ENCODE measurements at regions not wholly inside any gene's neighbourhood (a gene's known extent, or its start where the extent isn't known, plus 50 kb on each side); places are given as distances from the start of the nearest gene placed in this dataset.

DNA sequence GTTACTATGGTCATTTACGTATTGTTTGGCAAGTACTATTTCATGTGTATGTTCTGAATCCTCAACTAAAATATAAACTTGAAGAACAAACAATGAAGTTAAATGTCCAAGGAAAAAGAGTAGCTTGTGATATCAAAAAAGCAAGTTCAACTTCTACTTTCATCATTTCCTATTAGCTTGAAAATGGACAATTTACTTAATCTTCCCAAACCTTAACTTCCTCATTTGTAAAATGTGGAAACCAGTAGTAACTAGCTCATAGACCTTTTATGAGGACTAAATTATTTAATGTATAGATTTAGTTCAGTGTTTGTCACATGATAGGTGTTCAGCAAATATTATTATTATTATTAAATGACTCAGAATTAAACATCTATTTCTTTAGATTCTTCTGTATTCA, 276.8 kb upstream of the TET2 start:
- no peak overlapping the region for H3K4me3 ChIP-seq (replicated peaks; ENCODE audit: low read depth, low read length)
- no peak for DNase-seq (ENCODE audit: extremely low read depth, low read depth)
- TF ChIP-seq, protein P1, sequence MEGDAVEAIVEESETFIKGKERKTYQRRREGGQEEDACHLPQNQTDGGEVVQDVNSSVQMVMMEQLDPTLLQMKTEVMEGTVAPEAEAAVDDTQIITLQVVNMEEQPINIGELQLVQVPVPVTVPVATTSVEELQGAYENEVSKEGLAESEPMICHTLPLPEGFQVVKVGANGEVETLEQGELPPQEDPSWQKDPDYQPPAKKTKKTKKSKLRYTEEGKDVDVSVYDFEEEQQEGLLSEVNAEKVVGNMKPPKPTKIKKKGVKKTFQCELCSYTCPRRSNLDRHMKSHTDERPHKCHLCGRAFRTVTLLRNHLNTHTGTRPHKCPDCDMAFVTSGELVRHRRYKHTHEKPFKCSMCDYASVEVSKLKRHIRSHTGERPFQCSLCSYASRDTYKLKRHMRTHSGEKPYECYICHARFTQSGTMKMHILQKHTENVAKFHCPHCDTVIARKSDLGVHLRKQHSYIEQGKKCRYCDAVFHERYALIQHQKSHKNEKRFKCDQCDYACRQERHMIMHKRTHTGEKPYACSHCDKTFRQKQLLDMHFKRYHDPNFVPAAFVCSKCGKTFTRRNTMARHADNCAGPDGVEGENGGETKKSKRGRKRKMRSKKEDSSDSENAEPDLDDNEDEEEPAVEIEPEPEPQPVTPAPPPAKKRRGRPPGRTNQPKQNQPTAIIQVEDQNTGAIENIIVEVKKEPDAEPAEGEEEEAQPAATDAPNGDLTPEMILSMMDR (IDR thresholded peaks at IDR 0.05; ENCODE audit: low read depth, low read length, missing control alignments): no peak

DNA sequence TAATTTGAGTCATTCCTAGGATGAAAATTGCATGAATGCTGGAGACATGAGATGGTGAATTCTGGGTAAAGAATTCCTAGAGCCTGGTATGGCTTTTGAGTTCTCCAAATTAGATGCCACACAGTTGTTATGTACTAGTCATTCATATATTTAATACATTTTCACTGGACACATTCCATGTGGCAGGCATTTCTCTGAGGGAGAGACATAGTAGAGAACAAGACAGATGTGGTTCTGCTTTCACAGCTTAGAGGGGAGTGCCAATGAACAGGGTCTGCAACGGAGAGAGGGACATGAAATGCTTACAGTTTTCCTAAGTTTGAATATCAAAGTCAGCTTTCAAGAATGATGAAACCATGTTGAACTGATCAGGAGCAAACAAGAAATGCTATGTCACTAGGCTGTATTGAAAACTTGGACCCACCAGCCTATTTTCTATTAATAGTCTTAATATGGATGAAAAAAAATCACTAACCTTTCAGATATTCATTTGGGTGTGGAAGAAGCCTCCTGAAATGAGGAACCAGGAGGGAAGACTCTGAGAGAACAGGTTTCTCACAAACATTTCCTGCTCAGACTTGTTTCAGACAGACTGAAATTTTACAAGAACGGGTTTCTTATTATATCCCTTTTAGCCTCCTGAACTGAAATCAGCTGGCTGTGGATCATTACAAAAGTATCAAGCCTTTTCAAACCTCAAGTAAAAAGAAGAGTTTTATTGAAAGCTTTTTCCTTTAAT, 276.0 kb upstream of the TET2 start:
- TF ChIP-seq, protein P1 (IDR thresholded peaks at IDR 0.05; ENCODE audit: low read depth, low read length, missing control alignments): no peak
- no peak overlapping the region for H3K4me3 ChIP-seq (replicated peaks; ENCODE audit: low read depth, low read length)
- no peak for DNase-seq (ENCODE audit: extremely low read depth, low read depth)

DNA sequence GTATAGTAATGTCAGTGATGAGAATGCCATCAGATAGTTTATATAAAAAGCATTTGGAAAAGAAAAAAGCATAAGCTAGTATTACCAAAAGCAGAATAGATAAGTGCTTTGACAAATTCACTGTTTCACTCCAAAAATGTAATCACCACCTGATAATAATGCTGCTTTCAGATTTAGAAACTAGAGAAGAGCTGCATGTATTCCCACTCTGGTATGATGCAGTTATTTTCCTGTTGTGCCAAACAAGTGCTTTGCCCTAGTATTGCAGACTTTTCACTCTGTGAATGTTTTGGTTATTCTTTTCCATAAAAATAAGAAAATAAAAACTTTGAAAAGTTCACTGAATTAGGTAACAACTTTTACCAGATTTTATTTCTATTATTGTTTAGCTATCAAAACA, 267.7 kb upstream of the TET2 start:
- DNase-seq (ENCODE audit: extremely low read depth, low read depth): no peak

GRCh38 chr4:104879367-104879766, 267.3 kb upstream of the TET2 start:
- no peak for DNase-seq (ENCODE audit: extremely low read depth, low read depth)
- TF ChIP-seq, protein P1 (IDR thresholded peaks at IDR 0.05; ENCODE audit: low read depth, low read length, missing control alignments): no peak
- no peak overlapping the region for H3K4me3 ChIP-seq (replicated peaks; ENCODE audit: low read depth, low read length)

More for the DNA sequence above, 267.7 kb upstream of the TET2 start:
- TF ChIP-seq, protein P1 (IDR thresholded peaks at IDR 0.05; ENCODE audit: low read depth, low read length, missing control alignments): no peak
- no peak overlapping the region for H3K4me3 ChIP-seq (replicated peaks; ENCODE audit: low read depth, low read length)

DNA sequence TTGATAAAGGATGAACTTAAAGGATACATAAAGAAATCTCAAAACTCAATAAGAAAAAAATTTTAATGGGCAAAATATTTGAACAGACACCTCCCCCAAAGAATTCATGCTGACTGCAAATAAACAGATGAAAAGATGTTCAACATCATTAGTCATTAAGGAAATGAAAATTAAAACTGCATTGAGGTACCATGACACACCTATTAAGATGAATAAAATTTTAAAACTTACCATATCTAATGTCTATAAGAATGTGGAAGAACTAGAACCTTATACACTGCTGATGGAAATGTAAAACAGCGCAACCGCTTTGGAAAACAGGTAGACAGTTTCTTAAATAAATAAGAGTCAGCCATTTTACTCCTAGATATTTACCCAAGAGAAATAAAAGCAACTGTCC, 266.8 kb upstream of the TET2 start:
- DNase-seq (ENCODE audit: extremely low read depth, low read depth): no peak
- no peak overlapping the region for H3K4me3 ChIP-seq (replicated peaks; ENCODE audit: low read depth, low read length)
- TF ChIP-seq, protein P1 (IDR thresholded peaks at IDR 0.05; ENCODE audit: low read depth, low read length, missing control alignments): no peak

- TF ChIP-seq, protein P1 (IDR thresholded peaks at IDR 0.05; ENCODE audit: low read depth, low read length, missing control alignments): no peak
- no peak for DNase-seq (ENCODE audit: extremely low read depth, low read depth)
Measured at GRCh38 chr4:104881136-104881886, 265.4 kb upstream of the TET2 start.

More at GRCh38 chr4:104881136-104881886, 265.4 kb upstream of the TET2 start:
- no peak overlapping the region for H3K4me3 ChIP-seq (replicated peaks; ENCODE audit: low read depth, low read length)
